T-helper 1 cell (primary cell): ENCODE measurements at regions not wholly inside any gene's neighbourhood (a gene's known extent, or its start where the extent isn't known, plus 50 kb on each side); places are given as distances from the start of the nearest gene placed in this dataset.
A peak's percentile ranks its signal among the peaks of the same experiment; 100 is the strongest.

Source experiments
- DNase-seq, 5 donors: peaks; one replicate each; pipeline ENCODE4 v3.0.0-alpha.2; 2012 to 2020

DNA sequence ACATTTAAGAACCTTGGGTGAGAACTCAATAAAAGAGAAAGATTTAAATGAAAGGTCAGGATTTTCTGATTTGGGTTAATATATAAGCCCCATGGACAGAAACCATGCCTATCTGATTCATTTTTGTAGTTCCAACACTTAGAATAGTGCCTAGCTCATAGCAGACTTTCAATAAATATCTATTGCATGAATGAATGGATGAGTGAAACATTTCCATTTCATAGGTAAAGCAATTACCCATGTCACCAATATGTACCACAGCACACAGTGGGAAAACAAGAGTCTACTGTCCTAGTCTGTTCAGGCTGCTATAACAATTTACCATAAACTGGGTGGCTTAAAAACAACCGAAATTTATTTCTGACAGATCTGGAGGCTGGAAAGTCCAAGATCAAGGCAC lies 63.9 kb upstream of the PTPN13 start:
- no peak for DNase-seq

DNA sequence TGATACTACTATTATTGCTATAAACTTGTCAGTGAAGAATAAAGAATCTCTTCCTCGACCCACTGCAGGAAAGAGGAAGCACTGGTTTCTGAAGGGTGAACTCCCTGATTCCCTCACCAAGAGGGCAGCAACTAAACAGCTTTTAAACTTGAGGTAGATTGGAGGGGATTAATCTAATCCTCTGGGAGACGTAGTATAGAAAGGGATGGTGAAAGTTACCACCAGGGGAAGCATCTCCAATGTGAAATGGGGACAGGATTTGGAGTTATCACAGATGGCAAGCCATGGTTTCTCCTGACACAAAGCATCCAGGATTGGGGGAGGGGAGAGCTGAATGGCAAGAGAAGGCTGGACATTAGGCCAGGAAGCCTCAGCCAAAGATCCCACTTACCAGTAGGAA lies 62.7 kb upstream of the PTPN13 start:
- DNase-seq, result no peak

DNA sequence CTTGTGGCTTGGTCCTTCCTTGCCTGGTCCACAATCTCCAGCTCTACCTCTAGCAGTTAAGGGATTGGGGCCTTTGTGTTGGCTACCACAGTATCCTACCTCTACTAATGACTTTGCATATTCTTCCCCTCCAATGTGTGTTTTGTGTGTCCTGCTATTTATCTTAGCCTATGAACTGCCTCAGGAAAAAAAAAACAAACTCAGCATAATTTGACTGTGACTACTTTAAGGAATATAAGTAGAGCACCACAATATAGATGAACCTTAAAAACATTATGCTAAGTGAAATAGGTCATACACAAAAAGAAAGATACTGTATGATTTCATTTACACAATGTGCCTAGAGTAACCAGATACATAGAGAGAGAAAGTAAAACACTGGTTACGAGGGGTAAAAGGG lies 61.3 kb upstream of the PTPN13 start:
- no peak for DNase-seq

DNA sequence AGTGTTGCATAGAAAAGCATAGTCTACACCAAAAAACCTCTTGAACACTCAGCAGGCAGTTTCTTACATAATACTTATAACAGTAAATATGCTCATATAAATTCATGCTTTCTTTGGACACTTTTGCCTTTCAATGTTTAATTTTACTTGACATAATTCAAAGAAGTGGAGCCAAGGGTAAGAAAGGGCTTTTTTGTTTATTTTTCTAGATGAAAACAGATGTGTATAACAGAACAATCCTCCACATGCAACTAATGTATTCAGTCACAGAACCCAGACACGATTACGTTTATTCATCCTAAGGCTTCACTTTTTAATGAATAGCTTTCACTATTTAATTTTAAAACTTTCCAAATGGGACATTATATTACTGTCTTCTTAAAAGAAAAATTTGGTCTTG lies 58.0 kb upstream of the PTPN13 start:
- no peak for DNase-seq

DNA sequence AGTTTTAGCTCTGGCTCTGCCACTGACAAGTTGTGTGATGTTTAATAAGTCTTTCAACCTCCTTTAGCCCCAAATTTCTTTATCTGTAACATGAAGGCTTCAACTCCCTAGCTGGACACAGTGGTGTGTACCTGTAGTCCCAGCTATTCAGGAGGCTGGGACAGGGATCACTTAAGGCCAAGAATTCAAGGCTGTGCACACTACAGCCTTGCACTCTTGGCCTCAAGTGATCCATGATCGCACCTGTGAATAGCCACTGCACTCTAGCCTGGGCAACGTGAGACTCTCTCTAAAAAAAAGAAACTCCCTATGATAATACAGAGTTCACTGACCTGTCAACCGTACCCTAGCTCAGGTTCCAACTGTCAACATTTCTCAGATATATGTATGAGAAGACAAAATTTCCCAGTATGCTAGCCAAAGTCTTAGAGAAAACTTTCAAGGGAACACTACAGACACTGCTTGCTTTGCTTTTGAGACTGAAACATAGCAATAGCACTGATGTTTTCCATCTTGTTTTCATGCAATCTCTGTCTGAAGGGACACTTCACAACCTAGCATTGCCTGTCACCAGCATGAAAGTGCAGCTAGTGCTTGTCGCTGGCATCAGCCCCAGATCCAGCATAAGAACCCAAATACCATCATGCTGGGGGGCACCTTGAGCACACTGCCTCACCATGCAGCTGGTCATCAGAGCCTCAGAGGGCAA lies 51.6 kb upstream of the PTPN13 start:
- no peak for DNase-seq

DNA sequence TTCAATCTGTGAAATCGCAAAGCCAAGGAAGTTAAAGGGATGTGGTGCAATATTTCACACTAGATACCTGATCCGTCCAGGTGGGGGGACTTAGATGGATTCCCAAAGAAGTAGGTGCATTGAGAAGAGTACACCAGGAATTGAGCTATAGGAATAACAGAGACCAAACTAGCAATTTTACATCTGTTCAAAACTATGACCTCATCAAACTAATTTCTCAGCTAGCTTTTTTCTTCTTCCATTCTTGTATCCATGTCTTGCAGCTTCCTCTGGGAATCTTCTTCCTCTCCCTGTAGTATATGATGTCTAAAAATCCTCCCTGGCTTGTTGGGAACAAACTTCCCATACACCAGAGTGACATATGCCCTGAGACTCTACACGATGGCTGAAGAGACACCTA lies 51.0 kb upstream of the PTPN13 start:
- DNase-seq, result no peak

DNA sequence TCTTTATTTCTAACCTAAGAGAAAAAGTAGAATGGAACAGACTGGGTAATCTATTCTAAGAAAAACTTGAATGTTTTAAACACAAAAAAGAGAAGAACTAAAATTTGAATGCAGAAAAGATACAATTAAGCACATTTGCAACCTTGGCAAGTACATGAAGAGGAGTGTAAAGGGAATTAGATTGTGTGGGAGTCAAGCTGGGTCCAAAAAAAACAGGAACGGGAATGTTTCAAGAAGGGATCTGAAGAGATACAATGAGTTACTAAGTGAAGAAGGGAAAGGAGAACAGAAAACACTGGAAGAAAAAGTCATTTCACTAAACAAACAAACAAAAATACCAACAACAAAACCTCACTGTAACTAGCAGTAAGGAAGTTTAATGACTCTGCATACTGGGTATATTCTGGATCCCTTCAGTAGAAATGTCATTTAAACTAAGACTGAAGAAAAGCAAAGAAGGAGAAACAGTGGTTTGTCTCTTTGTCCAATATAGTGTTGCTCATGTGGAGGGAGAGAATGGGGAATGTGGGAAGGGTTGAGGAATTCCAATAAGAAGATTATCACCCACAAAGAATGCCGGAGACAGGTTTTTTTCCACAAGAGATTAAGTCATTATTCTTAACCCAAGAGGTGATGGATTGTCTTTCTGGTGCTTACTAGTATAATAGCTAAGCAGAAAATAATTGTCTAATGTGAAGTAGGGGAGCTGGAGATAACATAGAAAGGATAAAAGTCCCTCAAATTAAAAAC lies 50.4 kb upstream of the PTPN13 start:
- DNase-seq, result no peak

DNA sequence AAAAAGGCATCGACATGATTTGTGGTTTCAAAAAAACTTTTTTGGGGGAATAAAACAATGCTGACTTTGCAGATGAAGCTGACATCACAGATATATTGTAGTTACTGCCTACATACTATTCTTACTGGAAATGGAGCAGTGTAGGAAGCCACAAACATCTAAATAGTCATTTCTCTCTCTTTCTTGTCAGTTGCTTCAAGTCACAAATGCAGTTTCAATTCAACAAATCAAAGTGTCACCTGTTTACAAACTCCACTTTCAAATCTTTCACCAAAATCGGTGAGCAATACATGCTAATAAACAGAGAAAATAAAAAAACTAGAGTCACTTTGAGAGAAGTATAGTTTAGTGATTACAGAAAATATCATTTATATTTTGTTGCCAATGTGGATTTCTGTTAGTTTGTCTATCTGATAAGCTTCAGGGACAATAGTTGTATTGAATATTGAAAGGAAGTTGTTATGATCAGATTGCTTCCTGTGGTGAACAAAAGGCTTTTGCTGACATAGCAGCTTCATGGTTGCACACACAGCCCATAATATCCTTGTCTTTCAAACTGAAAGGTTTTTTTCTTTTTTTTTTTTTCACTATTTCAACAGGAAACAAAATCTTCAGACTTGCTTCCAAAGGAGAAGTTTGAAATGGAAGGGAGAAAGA lies 49.7 kb upstream of the PTPN13 start:
- peak in 1 of 5 donors; percentile 92 for DNase-seq
